GM12878 (cell line): ENCODE measurements at regions not wholly inside any gene's neighbourhood (a gene's known extent, or its start where the extent isn't known, plus 50 kb on each side); places are given as distances from the start of the nearest gene placed in this dataset.

Source experiments
- ATAC-seq: fragments of 200-7000 bp; cut with Tn5 transposase; 3 replicates; pipeline ENCODE4 v1.9.1; 2020; ENCODE audit warnings: mild to moderate bottlenecking, moderate library complexity
- BruUV-seq: library from RNA; stranded (reverse); fragments of 400-500 nt; replicated peaks from 2 replicates; lab custom pipeline; 2021; lab: Mats Ljungman, UMichigan
- CTCF ChIA-PET: fragments of 300-600 bp; sonication (Branson Sonifier 250); formaldehyde crosslinking; extraction: SDS; loops from one replicate; lab custom pipeline; 2021; ENCODE audit warnings: inconsistent platforms; lab: Yijun Ruan, JAX
- POLR2A ChIA-PET: fragments of 350-600 bp; formaldehyde crosslinking; extraction: SDS; loops from one replicate; lab custom pipeline; 2021; ENCODE audit warnings: inconsistent platforms; lab: Charles Lee
- RAD21 ChIA-PET: fragments of 300-600 bp; sonication (Branson Sonifier 250); formaldehyde crosslinking; loops from one replicate; lab custom pipeline; 2023; ENCODE audit warnings: antibody characterized with exemption; ENCODE audit not compliant: unreplicated experiment; lab: Charles Lee
- SMC1A ChIA-PET: fragments of 300-600 bp; sonication (Branson Sonifier 250); formaldehyde crosslinking; loops from one replicate; lab custom pipeline; 2023; ENCODE audit not compliant: unreplicated experiment, uncharacterized antibody; lab: Charles Lee
- DNase-seq: peaks from one replicate; pipeline ENCODE4 v3.0.0-alpha.2; 2011; ENCODE audit warnings: low read depth, low spot score
- FAIRE-seq: peaks from 3 replicates; lab custom pipeline; 2011; peaks lifted over from hg19 to GRCh38; lab: Jason Lieb, UNC
- H2AFZ ChIP-seq: 2 replicates; pipeline ENCODE4 v1.6.0; 2011; ENCODE audit warnings: low read depth, low read length, control low read depth; ENCODE audit not compliant: control insufficient read depth
- H3K27ac ChIP-seq: 2 replicates; pipeline ENCODE4 v1.5.1; 2011; ENCODE audit warnings: control low read depth; ENCODE audit not compliant: control insufficient read depth, insufficient read depth
- H3K27me3 ChIP-seq, 2 experiments: replicated peaks in 1 of 2; 2 replicates each; pipeline versions ENCODE4 v1.6.0 to v1.6.1; 2011; ENCODE audit warnings: low read length in 1 of 2; ENCODE audit not compliant: control insufficient read depth in 2 of 2, insufficient read depth in 2 of 2
- H3K36me3 ChIP-seq, 2 experiments: 2 replicates each; pipeline ENCODE4 v1.5.1; 2011; ENCODE audit warnings: low read length in 1 of 2; ENCODE audit not compliant: control insufficient read depth in 2 of 2, insufficient read depth in 2 of 2
- H3K4me1 ChIP-seq: 2 replicates; pipeline ENCODE4 v1.6.1; 2011; ENCODE audit warnings: mild to moderate bottlenecking, low read length, moderate library complexity, mixed read lengths; ENCODE audit not compliant: control insufficient read depth, insufficient read depth
- H3K4me2 ChIP-seq: 2 replicates; pipeline ENCODE4 v1.6.0; 2011; ENCODE audit warnings: control low read depth; ENCODE audit not compliant: control insufficient read depth, insufficient read depth
- H3K4me3 ChIP-seq: fragments of 200-600 bp; sonication (generic); 2 replicates; pipeline ENCODE4 v1.5.1; 2016
- H3K79me2 ChIP-seq: 2 replicates; pipeline ENCODE4 v1.6.0; 2011; ENCODE audit warnings: low read length; ENCODE audit not compliant: control insufficient read depth, insufficient read depth
- H3K9ac ChIP-seq: 2 replicates; pipeline ENCODE4 v1.8.0; 2011; ENCODE audit warnings: low read length, control low read depth, mixed read lengths; ENCODE audit not compliant: control insufficient read depth, insufficient read depth
- H3K9me3 ChIP-seq: replicated peaks from 3 replicates; pipeline ENCODE4 v1.5.1; 2011; ENCODE audit warnings: mild to moderate bottlenecking, low read length; ENCODE audit not compliant: control insufficient read depth, insufficient read depth
- H4K20me1 ChIP-seq: 2 replicates; pipeline ENCODE4 v1.6.0; 2011; ENCODE audit not compliant: control insufficient read depth, insufficient read depth
- BCL11A ChIP-seq: IDR thresholded peaks from 2 replicates; pipeline ENCODE4 v1.6.1; 2011; ENCODE audit warnings: low read depth, low read length
- CBX3 ChIP-seq: fragments of 200-600 bp; sonication (generic); IDR thresholded peaks from 2 replicates; pipeline ENCODE4 v1.6.1; 2016; ENCODE audit warnings: low read depth, borderline replicate concordance
- DPF2 ChIP-seq: fragments of 450-650 bp; IDR thresholded peaks from 2 replicates; pipeline ENCODE4 v1.6.1; 2017; ENCODE audit warnings: mild to moderate bottlenecking
- FOXM1 ChIP-seq: IDR thresholded peaks from 2 replicates; pipeline ENCODE4 v1.6.1; 2012; ENCODE audit warnings: low read depth, mild to moderate bottlenecking, inconsistent platforms, low read length, moderate library complexity
- HDAC6 ChIP-seq: fragments of 200-600 bp; sonication (generic); IDR thresholded peaks from one replicate; pipeline ENCODE4 v1.8.0; 2017; ENCODE audit warnings: antibody characterized with exemption; ENCODE audit not compliant: unreplicated experiment
- KLF5 ChIP-seq: fragments of 450-650 bp; IDR thresholded peaks from 2 replicates; pipeline ENCODE4 v1.6.1; 2014; ENCODE audit warnings: mild to moderate bottlenecking; ENCODE audit not compliant: partially characterized antibody
- MEF2B ChIP-seq: fragments of 450-650 bp; IDR thresholded peaks from 2 replicates; pipeline ENCODE4 v1.6.1; 2018; ENCODE audit warnings: mild to moderate bottlenecking, moderate library complexity; ENCODE audit not compliant: partially characterized antibody, poor library complexity, severe bottlenecking
- MYB ChIP-seq: fragments of 150-350 bp; IDR thresholded peaks from 2 replicates; pipeline ENCODE4 v1.6.1; 2014; ENCODE audit warnings: mild to moderate bottlenecking, low read depth, low read length, borderline replicate concordance
- SMAD5 ChIP-seq: IDR thresholded peaks from 2 replicates; pipeline ENCODE4 v1.6.1; 2016; ENCODE audit warnings: antibody characterized with exemption, low read depth
- SREBF2 ChIP-seq: IDR thresholded peaks from 2 replicates; pipeline ENCODE4 v1.6.1; 2012; ENCODE audit warnings: mild to moderate bottlenecking, low read length
- SUZ12 ChIP-seq: fragments of 200-600 bp; sonication (generic); IDR thresholded peaks from one replicate; pipeline ENCODE4 v1.6.1; 2018; ENCODE audit warnings: antibody characterized with exemption, mild to moderate bottlenecking; ENCODE audit not compliant: unreplicated experiment
- YY1 ChIP-seq: IDR thresholded peaks from 2 replicates; pipeline ENCODE4 v1.6.1; 2011; ENCODE audit warnings: low read depth, mild to moderate bottlenecking, low read length
- ZNF207 ChIP-seq: fragments of 450-650 bp; IDR thresholded peaks from 2 replicates; pipeline ENCODE4 v1.6.1; 2014; ENCODE audit warnings: antibody characterized with exemption, mild to moderate bottlenecking, borderline replicate concordance
- ZNF384 ChIP-seq: IDR thresholded peaks from 2 replicates; pipeline ENCODE4 v1.6.1; 2012; ENCODE audit warnings: low read depth, mild to moderate bottlenecking, low read length, improper control_type of control experiment, borderline replicate concordance
- WGBS: methylation state at CpG from one replicate; pipeline ENCODE4 v1.1.6; 2016; ENCODE audit warnings: low lambda C conversion rate; ENCODE audit not compliant: insufficient replicate concordance, insufficient coverage; ENCODE audit errors: missing lambda C conversion rate; 5-methylcytosine and 5-hydroxymethylcytosine counted together
- in situ Hi-C: fragments of 300-500 bp; cut with MboI; formaldehyde crosslinking; loops from 9 replicates; pipeline ENCODE4 v1.14.3; 2018; ENCODE audit warnings: mixed read lengths
- intact Hi-C: fragments of 100-400 bp; cut with micrococcal nuclease; formaldehyde crosslinking; loops from one replicate; pipeline ENCODE4 v1.14.2; 2022; ENCODE audit not compliant: unreplicated experiment
- TF ChIP-seq, protein P1 (sequence below): fragments of 450-650 bp; IDR thresholded peaks from 2 replicates; pipeline ENCODE4 v1.6.1; 2017; ENCODE audit warnings: borderline replicate concordance
- TF ChIP-seq, protein P2 (sequence below): IDR thresholded peaks from 2 replicates; pipeline ENCODE4 v1.6.1; 2011; ENCODE audit warnings: mild to moderate bottlenecking, low read depth, low read length, moderate library complexity; ENCODE audit not compliant: insufficient replicate concordance
- TF ChIP-seq, protein P3 (sequence below): IDR thresholded peaks from 2 replicates; pipeline ENCODE4 v1.6.1; 2011; ENCODE audit warnings: low read depth, mild to moderate bottlenecking, low read length, moderate library complexity, borderline replicate concordance; ENCODE audit errors: extremely low read depth

DNA sequence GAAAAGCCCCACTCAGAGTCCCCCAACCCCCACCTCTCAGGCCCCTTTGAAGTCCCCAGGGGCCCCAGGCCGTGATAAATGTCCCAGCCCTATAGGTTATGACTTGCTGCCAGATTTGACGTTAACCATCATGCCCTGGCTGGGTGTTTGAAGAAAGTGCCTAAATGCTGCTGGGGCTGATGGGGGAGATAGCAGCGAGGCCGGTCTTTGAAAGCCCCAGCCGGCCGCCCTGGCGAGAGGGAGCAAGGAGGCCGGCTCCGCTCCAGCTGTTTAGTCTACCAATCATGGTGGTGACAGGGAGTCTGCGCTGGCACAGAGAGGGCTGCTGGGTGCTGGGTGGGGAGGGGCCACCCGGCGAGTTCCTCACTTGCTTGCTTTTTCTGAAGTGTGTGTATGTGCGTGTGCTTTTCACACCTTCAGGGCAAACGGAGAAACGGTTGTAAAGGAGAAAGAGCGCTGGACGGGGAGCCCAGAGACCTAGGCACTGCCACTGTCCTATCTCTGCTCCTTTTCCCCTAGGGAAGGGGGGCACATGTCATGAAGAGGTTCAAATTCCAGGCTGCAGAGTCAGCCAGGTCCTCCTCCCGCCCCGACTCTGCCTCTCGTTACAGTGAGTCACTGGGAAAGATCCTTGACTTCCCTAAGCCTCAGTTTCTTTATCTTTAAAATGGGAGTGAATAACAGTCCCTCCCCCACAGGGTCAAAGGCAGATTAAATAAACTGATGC lies 126.1 kb upstream of the HAND1 start (continued):
- TF ChIP-seq KLF5 (no peak), SREBF2 (no peak), ZNF207 (no peak)

DNA sequence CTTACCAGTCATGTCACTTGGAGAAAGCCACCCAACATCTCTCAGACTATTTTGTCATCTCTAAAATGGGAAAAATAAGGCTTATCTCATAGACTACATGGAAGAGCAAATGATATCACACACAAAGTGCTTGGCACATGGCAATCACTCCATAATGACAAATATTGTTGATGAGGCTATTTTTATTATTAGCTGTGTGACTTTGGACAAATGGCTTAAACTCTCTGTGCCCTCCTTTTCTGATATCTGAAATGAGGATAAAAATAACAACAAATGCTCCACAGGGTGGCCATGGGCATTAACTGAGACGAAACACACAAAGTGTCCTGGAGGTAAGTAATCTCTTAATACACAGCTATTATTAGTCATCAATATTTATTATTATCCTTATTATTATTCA lies 125.5 kb upstream of the HAND1 start:
- SMC1A ChIA-PET = interaction anchor here (0.6 to 1.7 kb wide), 5 partner anchors 27 to 145 kb away, joined by 3 to 8 read pairs (median 3); no protein-coding TSS in a partner anchor
- intact Hi-C loops = no loop called here
- no peaks in the 10 kb centered on the region; a peak in 2 of 4 replicates for H3K27me3 ChIP-seq
- DNase-seq (no peak), ATAC-seq (no peak), FAIRE-seq (no peak)
- H3K4me3 ChIP-seq = no peak overlapping the region
- no peaks in the 10 kb centered on the region for H3K9me3 ChIP-seq
- RAD21 ChIA-PET = interaction anchor here (0.9 to 1.6 kb wide), 4 partner anchors 28 to 135 kb away, joined by 3 to 5 read pairs (median 3); no protein-coding TSS in a partner anchor
- H3K79me2 ChIP-seq = no peaks in the 10 kb centered on the region
- H3K4me1 ChIP-seq = no peaks in the 10 kb centered on the region
- WGBS = 21% methylated on average over 1 of the region's 1 CpG
- H3K9ac ChIP-seq = no peak overlapping the region
- H3K36me3 ChIP-seq = no peaks in the 10 kb centered on the region
- in situ Hi-C loops = loop anchor here (10.0 kb wide), 1 partner anchor 529 kb away; no protein-coding TSS in a partner anchor
- no TSS peak for BruUV-seq
- no peak overlapping the region for H3K4me2 ChIP-seq
- no peaks in the 10 kb centered on the region for H4K20me1 ChIP-seq
- CTCF ChIA-PET = interaction anchor here (0.6 to 1.9 kb wide), 4 partner anchors 82 to 500 kb away, joined by 3 to 11 read pairs (median 4); no protein-coding TSS in a partner anchor
- no peak for TF ChIP-seq SUZ12
- TF ChIP-seq, protein P1, sequence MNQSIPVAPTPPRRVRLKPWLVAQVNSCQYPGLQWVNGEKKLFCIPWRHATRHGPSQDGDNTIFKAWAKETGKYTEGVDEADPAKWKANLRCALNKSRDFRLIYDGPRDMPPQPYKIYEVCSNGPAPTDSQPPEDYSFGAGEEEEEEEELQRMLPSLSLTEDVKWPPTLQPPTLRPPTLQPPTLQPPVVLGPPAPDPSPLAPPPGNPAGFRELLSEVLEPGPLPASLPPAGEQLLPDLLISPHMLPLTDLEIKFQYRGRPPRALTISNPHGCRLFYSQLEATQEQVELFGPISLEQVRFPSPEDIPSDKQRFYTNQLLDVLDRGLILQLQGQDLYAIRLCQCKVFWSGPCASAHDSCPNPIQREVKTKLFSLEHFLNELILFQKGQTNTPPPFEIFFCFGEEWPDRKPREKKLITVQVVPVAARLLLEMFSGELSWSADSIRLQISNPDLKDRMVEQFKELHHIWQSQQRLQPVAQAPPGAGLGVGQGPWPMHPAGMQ = no peak
- TF ChIP-seq ZNF384 = no peak
- TF ChIP-seq DPF2 = no peak
- TF ChIP-seq HDAC6 = no peak
- no peak for TF ChIP-seq CBX3
- no peak for TF ChIP-seq SMAD5
- TF ChIP-seq, protein P2, sequence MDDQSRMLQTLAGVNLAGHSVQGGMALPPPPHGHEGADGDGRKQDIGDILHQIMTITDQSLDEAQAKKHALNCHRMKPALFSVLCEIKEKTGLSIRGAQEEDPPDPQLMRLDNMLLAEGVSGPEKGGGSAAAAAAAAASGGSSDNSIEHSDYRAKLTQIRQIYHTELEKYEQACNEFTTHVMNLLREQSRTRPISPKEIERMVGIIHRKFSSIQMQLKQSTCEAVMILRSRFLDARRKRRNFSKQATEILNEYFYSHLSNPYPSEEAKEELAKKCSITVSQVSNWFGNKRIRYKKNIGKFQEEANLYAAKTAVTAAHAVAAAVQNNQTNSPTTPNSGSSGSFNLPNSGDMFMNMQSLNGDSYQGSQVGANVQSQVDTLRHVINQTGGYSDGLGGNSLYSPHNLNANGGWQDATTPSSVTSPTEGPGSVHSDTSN = no peak
- TF ChIP-seq SREBF2 = no peak
- TF ChIP-seq MYB = no peak
- TF ChIP-seq MEF2B = no peak
- TF ChIP-seq BCL11A = no peak
- TF ChIP-seq KLF5 = no peak
- no peak for TF ChIP-seq FOXM1
- TF ChIP-seq, protein P3, sequence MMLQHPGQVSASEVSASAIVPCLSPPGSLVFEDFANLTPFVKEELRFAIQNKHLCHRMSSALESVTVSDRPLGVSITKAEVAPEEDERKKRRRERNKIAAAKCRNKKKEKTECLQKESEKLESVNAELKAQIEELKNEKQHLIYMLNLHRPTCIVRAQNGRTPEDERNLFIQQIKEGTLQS = no peak
- no peak for TF ChIP-seq YY1
- no peak overlapping the region for H2AFZ ChIP-seq
- H3K27ac ChIP-seq = no peak overlapping the region
- POLR2A ChIA-PET = no interaction called here
